C4-2B (cell line): ENCODE measurements at regions not wholly inside any gene's neighbourhood (a gene's known extent, or its start where the extent isn't known, plus 50 kb on each side); places are given as distances from the start of the nearest gene placed in this dataset.

ENCODE experiments used
- CTCF ChIP-seq: fragments of 450-650 bp; conservative IDR thresholded peaks from 2 replicates; pipeline ENCODE4 v1.5.1; 2017; ENCODE audit warnings: mild to moderate bottlenecking
- ZFX ChIP-seq: fragments of 450-650 bp; IDR thresholded peaks from 2 replicates; pipeline ENCODE4 v1.6.1; 2017

- TF ChIP-seq CTCF = no peak
- TF ChIP-seq ZFX = no peak
Observed at GRCh38 chr1:43043695-43044094, 85.0 kb upstream of the SLC2A1 start.
